MCF 10A (cell line): ENCODE measurements at regions not wholly inside any gene's neighbourhood (a gene's known extent, or its start where the extent isn't known, plus 50 kb on each side); places are given as distances from the start of the nearest gene placed in this dataset.
"Not testable (repeated sequence)": the region's sequence is repeated elsewhere in the genome, so short reads cannot be mapped to it uniquely, and the experiment has no call there.

Source experiments
- BruUV-seq: library from RNA; stranded (reverse); fragments of 400-500 nt; replicated peaks from 2 replicates; lab custom pipeline; 2021; lab: Mats Ljungman, UMichigan
- CTCF ChIA-PET: fragments of 300-600 bp; sonication (Branson Sonifier 250); formaldehyde crosslinking; extraction: SDS; loops from one replicate; lab custom pipeline; 2021; ENCODE audit warnings: antibody characterized with exemption, inconsistent platforms; lab: Yijun Ruan, JAX
- POLR2A ChIA-PET: fragments of 300-600, 350-650 bp; sonication (Branson Sonifier 250); formaldehyde crosslinking; extraction: SDS; loops from one replicate; lab custom pipeline; 2020; ENCODE audit warnings: antibody characterized with exemption, inconsistent platforms; lab: Yijun Ruan, JAX
- DNase-seq: peaks from one replicate; pipeline ENCODE4 v3.0.0-alpha.2; 2018; ENCODE audit not compliant: unreplicated experiment
- H3K27ac Mint-ChIP-seq: one replicate; pipeline ENCODE4 v1.8.0; 2022; ENCODE audit warnings: mild to moderate bottlenecking, low read depth, mixed read lengths; ENCODE audit not compliant: unreplicated experiment
- H3K27me3 Mint-ChIP-seq: one replicate; pipeline ENCODE4 v1.8.0; 2022; ENCODE audit warnings: mixed read lengths; ENCODE audit not compliant: insufficient read depth, unreplicated experiment
- H3K36me3 Mint-ChIP-seq: one replicate; pipeline ENCODE4 v1.8.0; 2022; ENCODE audit warnings: mild to moderate bottlenecking, moderate library complexity, mixed read lengths; ENCODE audit not compliant: insufficient read depth, unreplicated experiment
- H3K4me1 Mint-ChIP-seq: one replicate; pipeline ENCODE4 v1.8.0; 2022; ENCODE audit warnings: mixed read lengths; ENCODE audit not compliant: insufficient read depth, unreplicated experiment
- H3K4me3 Mint-ChIP-seq: one replicate; pipeline ENCODE4 v1.8.0; 2022; ENCODE audit warnings: mild to moderate bottlenecking, moderate library complexity, mixed read lengths; ENCODE audit not compliant: unreplicated experiment
- H3K9me3 Mint-ChIP-seq: one replicate; pipeline ENCODE4 v1.8.0; 2022; ENCODE audit warnings: mixed read lengths; ENCODE audit not compliant: unreplicated experiment
- CTCF ChIP-seq: fragments of 200-600 bp; IDR thresholded peaks from one replicate; pipeline ENCODE4 v1.8.0; 2022; ENCODE audit warnings: antibody characterized with exemption, mild to moderate bottlenecking; ENCODE audit not compliant: unreplicated experiment
- intact Hi-C: fragments of 100-400 bp; cut with micrococcal nuclease; formaldehyde crosslinking; loops from 2 replicates; pipeline ENCODE4 v1.14.1; 2022

DNA sequence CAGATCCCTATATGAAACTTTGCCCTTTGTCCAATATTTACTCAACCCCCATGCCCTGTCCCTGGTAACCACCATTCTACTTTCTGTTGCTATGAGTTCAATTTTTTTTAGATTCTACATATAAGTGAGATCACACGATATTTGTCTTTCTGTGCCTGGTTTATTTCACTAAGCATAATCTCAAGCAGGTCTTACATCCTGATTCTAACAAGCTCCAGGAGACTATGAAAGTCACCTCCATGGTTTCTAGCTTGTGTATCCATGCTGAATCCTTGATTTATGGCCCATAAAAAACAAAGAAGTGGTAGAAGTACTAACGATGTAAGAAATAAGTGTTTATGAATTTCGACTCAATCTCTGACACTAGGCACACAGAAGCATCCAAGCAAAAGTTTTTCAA, 68.0 kb downstream of the OR5AK2 start:
- ChIA-PET CTCF (interaction anchor here (0.8 kb wide), 1 partner anchor 54 kb away, joined by 3 read pairs; no protein-coding TSS in a partner anchor), POLR2A (no interaction called here)
- no peak for DNase-seq
- Mint-ChIP-seq H3K4me1 (no peaks in the 10 kb centered on the region), H3K36me3 (no peaks in the 10 kb centered on the region), H3K27ac (no peak overlapping the region), H3K9me3 (no peaks in the 10 kb centered on the region), H3K4me3 (no peak overlapping the region), H3K27me3 (no peaks in the 10 kb centered on the region)
- BruUV-seq: no TSS peak
- intact Hi-C loops: no loop called here
- TF ChIP-seq CTCF: no peak

DNA sequence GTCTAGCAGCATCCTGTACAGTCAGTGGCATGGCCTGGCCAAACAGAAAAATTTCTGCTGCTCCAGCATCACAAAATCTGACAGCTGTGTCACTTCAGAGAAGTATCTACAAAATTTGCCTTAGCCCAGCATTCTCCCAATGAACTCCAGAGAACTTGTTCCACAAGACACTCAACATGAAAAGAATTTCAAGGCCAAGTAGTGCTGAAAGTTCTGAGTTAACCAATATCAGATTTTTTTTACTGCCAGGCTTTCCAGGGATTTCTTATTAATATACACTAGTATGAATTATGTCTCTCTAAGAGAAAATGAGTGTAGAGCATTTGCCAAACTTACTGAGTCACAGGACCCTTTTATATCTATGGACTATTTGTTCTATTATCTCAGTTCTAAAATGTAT, 68.8 kb downstream of the OR5AK2 start:
- H3K9me3 Mint-ChIP-seq: no peaks in the 10 kb centered on the region
- intact Hi-C loops: no loop called here
- no peak overlapping the region for H3K27ac Mint-ChIP-seq
- DNase-seq: no peak
- TF ChIP-seq CTCF: no peak
- ChIA-PET POLR2A (no interaction called here), CTCF (interaction anchor here (0.8 kb wide), 1 partner anchor 55 kb away, joined by 3 read pairs; no protein-coding TSS in a partner anchor)
- H3K27me3 Mint-ChIP-seq: no peaks in the 10 kb centered on the region
- no TSS peak for BruUV-seq
- H3K36me3 Mint-ChIP-seq: no peaks in the 10 kb centered on the region
- H3K4me1 Mint-ChIP-seq: no peaks in the 10 kb centered on the region
- no peak overlapping the region for H3K4me3 Mint-ChIP-seq

GRCh38 chr11:57062957-57063356, 74.2 kb downstream of the OR5AK2 start:
- intact Hi-C loops, H3K27me3 Mint-ChIP-seq, H3K4me3 Mint-ChIP-seq, DNase-seq, H3K4me1 Mint-ChIP-seq, POLR2A ChIA-PET, BruUV-seq, H3K36me3 Mint-ChIP-seq, H3K27ac Mint-ChIP-seq, H3K9me3 Mint-ChIP-seq, CTCF ChIA-PET: not testable (repeated sequence)

DNA sequence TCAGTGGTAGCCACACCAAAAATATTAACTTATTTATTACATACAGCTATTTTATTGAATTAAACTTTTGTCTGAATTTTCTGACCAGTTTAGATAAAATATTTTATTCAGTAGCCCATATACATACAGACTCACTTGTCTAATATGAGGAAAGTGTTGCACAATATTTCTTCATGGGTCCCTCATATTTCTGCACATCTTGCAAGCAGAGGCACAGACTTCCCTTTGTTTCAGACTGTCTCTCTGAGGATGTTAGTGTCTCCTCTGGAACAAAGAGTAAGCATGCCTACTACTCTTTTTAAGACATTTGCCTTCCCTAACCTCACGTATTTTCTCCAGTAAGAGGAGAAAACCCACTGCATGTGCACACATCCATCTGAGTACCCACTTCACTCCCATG, 81.2 kb downstream of the OR5AK2 start:
- H3K9me3 Mint-ChIP-seq: no peaks in the 10 kb centered on the region
- H3K36me3 Mint-ChIP-seq: peaks cover 11% of the 10 kb centered on the region
- CTCF ChIA-PET: no interaction called here
- BruUV-seq: no TSS peak
- peaks cover 26% of the 10 kb centered on the region for H3K4me1 Mint-ChIP-seq
- H3K27me3 Mint-ChIP-seq: no peaks in the 10 kb centered on the region
- POLR2A ChIA-PET: no interaction called here
- intact Hi-C loops: loop anchor here (5.0 to 10.0 kb wide), 2 partner anchors 165 to 228 kb away; no protein-coding TSS in a partner anchor
- no peak overlapping the region for H3K4me3 Mint-ChIP-seq
- no peak overlapping the region for H3K27ac Mint-ChIP-seq
- no peak for TF ChIP-seq CTCF
- DNase-seq: peak; percentile 14

DNA sequence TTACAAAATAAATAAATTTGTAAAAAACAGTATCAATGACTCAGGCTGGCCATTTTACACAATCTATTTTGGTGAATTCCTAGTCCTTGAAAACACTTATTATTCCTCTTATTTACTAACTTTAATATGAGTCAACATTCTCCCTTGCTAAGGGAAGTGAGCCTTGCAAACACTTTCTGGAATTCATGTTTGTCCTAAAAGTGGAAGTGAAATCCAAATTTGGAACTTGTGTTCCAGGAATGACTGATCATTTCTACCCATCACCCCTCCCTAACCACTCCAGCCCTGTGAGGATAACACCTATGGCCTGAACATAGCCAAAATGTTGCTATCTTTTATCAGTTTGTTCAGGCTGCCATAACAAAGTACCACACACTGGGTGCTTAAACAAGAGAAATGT, 83.1 kb downstream of the OR5AK2 start:
- ChIA-PET POLR2A (no interaction called here), CTCF (no interaction called here)
- no TSS peak for BruUV-seq
- H3K27ac Mint-ChIP-seq: peak overlapping the region; percentile 94
- no peaks in the 10 kb centered on the region for H3K9me3 Mint-ChIP-seq
- intact Hi-C loops: loop anchor here (5.0 to 10.0 kb wide), 2 partner anchors 167 to 230 kb away; no protein-coding TSS in a partner anchor
- H3K27me3 Mint-ChIP-seq: no peaks in the 10 kb centered on the region
- H3K36me3 Mint-ChIP-seq: peaks cover 6% of the 10 kb centered on the region
- peak; percentile 71 for DNase-seq
- H3K4me1 Mint-ChIP-seq: peaks cover 26% of the 10 kb centered on the region
- no peak for TF ChIP-seq CTCF
- no peak overlapping the region for H3K4me3 Mint-ChIP-seq
